K562 (cell line): ENCODE measurements at regions not wholly inside any gene's neighbourhood (a gene's known extent, or its start where the extent isn't known, plus 50 kb on each side); places are given as distances from the start of the nearest gene placed in this dataset.

Experiments
- ATAC-seq: fragments of 200-7000 bp; cut with Tn5 transposase; 3 replicates; pipeline ENCODE4 v1.9.1; 2020; ENCODE audit warnings: moderate library complexity
- BruUV-seq: library from RNA; stranded (reverse); fragments of 400-500 nt; replicated peaks from 2 replicates; lab custom pipeline; 2021; lab: Mats Ljungman, UMichigan
- CTCF ChIA-PET: fragments of 300-600 bp; formaldehyde crosslinking; extraction: SDS; loops from one replicate; lab custom pipeline; 2021; ENCODE audit warnings: low intra/inter-chr PET ratio; lab: Yijun Ruan, JAX
- POLR2A ChIA-PET: fragments of 300-600, 350-650 bp; sonication (Branson Sonifier 250); formaldehyde crosslinking; extraction: SDS; loops from one replicate; lab custom pipeline; 2021; ENCODE audit warnings: antibody characterized with exemption, inconsistent platforms; lab: Yijun Ruan, JAX
- DNase-seq, 4 experiments: peaks; one replicate each; pipeline versions ENCODE4 v3.0.0 to v3.0.0-alpha.2; 2011 to 2018; ENCODE audit warnings: low spot score in 3 of 4, mixed read lengths in 3 of 4; ENCODE audit errors: extremely low read depth in 1 of 4
- FAIRE-seq: peaks from 2 replicates; lab custom pipeline; 2011; peaks lifted over from hg19 to GRCh38; lab: Jason Lieb, UNC
- H2AFZ ChIP-seq: 2 replicates; pipeline ENCODE4 v1.6.0; 2011; ENCODE audit warnings: low read depth, low read length, control low read depth, inconsistent platforms
- H3K27ac ChIP-seq: fragments of 200-600 bp; 3 replicates; pipeline ENCODE4 v1.8.0; 2011; ENCODE audit warnings: low read depth, mild to moderate bottlenecking, control low read depth, inconsistent platforms, low read length, moderate library complexity, mixed read lengths; ENCODE audit errors: extremely low read depth
- H3K27me3 ChIP-seq, 2 experiments: fragments of 300-600 bp in 1 of 2; 2 replicates in 1 of 2; 3 replicates in 1 of 2; pipeline versions ENCODE4 v1.6.0 to v1.8.0; 2011; ENCODE audit warnings: inconsistent platforms in 2 of 2, low read length in 2 of 2, mild to moderate bottlenecking in 1 of 2, mixed read lengths in 1 of 2, moderate library complexity in 1 of 2; ENCODE audit not compliant: control insufficient read depth in 2 of 2, insufficient read depth in 2 of 2
- H3K36me3 ChIP-seq: fragments of 300-600 bp; 3 replicates; pipeline ENCODE4 v1.8.0; 2011; ENCODE audit warnings: mild to moderate bottlenecking, low read length, inconsistent platforms; ENCODE audit not compliant: control insufficient read depth, insufficient read depth
- H3K4me1 ChIP-seq, 2 experiments: fragments of 200-600 bp in 1 of 2; replicated peaks in 1 of 2; 2 replicates in 1 of 2; 3 replicates in 1 of 2; pipeline versions ENCODE4 v1.5.1 to v1.8.0; 2011; ENCODE audit warnings: inconsistent platforms in 2 of 2, low read length in 2 of 2, mild to moderate bottlenecking in 1 of 2, mixed read lengths in 1 of 2, moderate library complexity in 1 of 2; ENCODE audit not compliant: control insufficient read depth in 2 of 2, insufficient read depth in 2 of 2
- H3K4me2 ChIP-seq: 2 replicates; pipeline ENCODE4 v1.6.1; 2011; ENCODE audit warnings: low read length, control low read depth, inconsistent platforms, mixed read lengths; ENCODE audit not compliant: insufficient read depth
- H3K4me3 ChIP-seq: fragments of 200-600 bp; sonication (generic), shearing (Covaris generic); 2 replicates; pipeline ENCODE4 v1.5.1; 2016; ENCODE audit warnings: control low read depth, inconsistent platforms
- H3K79me2 ChIP-seq: fragments of 200-600 bp; 3 replicates; pipeline ENCODE4 v1.8.0; 2011; ENCODE audit warnings: low read length, inconsistent platforms; ENCODE audit not compliant: control insufficient read depth, insufficient read depth
- H3K9ac ChIP-seq, 2 experiments: 2 replicates each; pipeline versions ENCODE4 v1.6.0 to v1.6.1; 2011; ENCODE audit warnings: low read depth in 2 of 2, low read length in 2 of 2, control low read depth in 1 of 2, inconsistent platforms in 1 of 2, mild to moderate bottlenecking in 1 of 2, mixed read lengths in 1 of 2; ENCODE audit not compliant: insufficient read depth in 1 of 2
- H3K9me1 ChIP-seq: one replicate; pipeline ENCODE4 v1.6.0; 2011; ENCODE audit warnings: inconsistent platforms, mild to moderate bottlenecking, low read length, moderate library complexity; ENCODE audit not compliant: control insufficient read depth, insufficient read depth
- H3K9me3 ChIP-seq: replicated peaks from 2 replicates; pipeline ENCODE4 v1.5.1; 2011; ENCODE audit warnings: low read depth, low read length, inconsistent platforms; ENCODE audit not compliant: control insufficient read depth, insufficient read depth
- H4K20me1 ChIP-seq: replicated peaks from 2 replicates; pipeline ENCODE4 v1.6.1; 2011; ENCODE audit warnings: low read length, inconsistent platforms, mixed read lengths; ENCODE audit not compliant: control insufficient read depth, insufficient read depth
- CREBBP ChIP-seq: IDR thresholded peaks from one replicate; pipeline ENCODE4 v1.6.1; 2012; ENCODE audit warnings: low read depth, mild to moderate bottlenecking, control low read depth, inconsistent platforms, low read length
- CSDE1 ChIP-seq, 2 experiments: fragments of 450-650 bp; IDR thresholded peaks; 2 replicates each; pipeline ENCODE4 v1.6.1; 2016; ENCODE audit warnings: mild to moderate bottlenecking in 1 of 2
- EP300 ChIP-seq: IDR thresholded peaks from 2 replicates; pipeline ENCODE4 v1.6.1; 2012; ENCODE audit warnings: low read length, improper control_type of control experiment
- ETV6 ChIP-seq, 3 experiments: fragments of 150-350 bp in 1 of 3; sonication (generic) in 1 of 3; formaldehyde crosslinking in 1 of 3; IDR thresholded peaks; 2 replicates each; pipeline versions ENCODE4 v1.6.1 to v1.8.0; 2014 to 2022; ENCODE audit warnings: borderline replicate concordance in 2 of 3, low read depth in 2 of 3, antibody characterized with exemption in 1 of 3, low read length in 1 of 3, mild to moderate bottlenecking in 1 of 3, missing genetic modification reagents in 1 of 3
- KLF6 ChIP-seq: fragments of 250-450 bp; sonication (Bioruptor Pico); IDR thresholded peaks from 2 replicates; pipeline ENCODE4 v1.4.0; 2020; ENCODE audit warnings: mild to moderate bottlenecking, moderate library complexity, borderline replicate concordance
- OTX1 ChIP-seq: fragments of 450-650 bp; formaldehyde crosslinking; IDR thresholded peaks from 2 replicates; pipeline ENCODE4 v1.4.0; 2022; ENCODE audit warnings: mild to moderate bottlenecking
- PHF21A ChIP-seq: fragments of 450-650 bp; IDR thresholded peaks from 2 replicates; pipeline ENCODE4 v1.6.1; 2017; ENCODE audit warnings: low read depth, borderline replicate concordance
- PPARD ChIP-seq: fragments of 250-450 bp; sonication (Bioruptor Pico); IDR thresholded peaks from 2 replicates; pipeline ENCODE4 v1.8.0; 2022; ENCODE audit warnings: inconsistent platforms, mild to moderate bottlenecking, moderate library complexity
- RCOR1 ChIP-seq, 2 experiments: IDR thresholded peaks; 2 replicates each; pipeline ENCODE4 v1.6.1; 2012; ENCODE audit warnings: low read depth in 2 of 2, low read length in 2 of 2, borderline replicate concordance in 1 of 2, improper control_type of control experiment in 1 of 2
- SIRT6 ChIP-seq: IDR thresholded peaks from one replicate; pipeline ENCODE4 v1.6.1; 2012; ENCODE audit warnings: low read depth, mild to moderate bottlenecking, control low read depth, inconsistent platforms, low read length, moderate library complexity
- ZNF133 ChIP-seq: fragments of 250-450 bp; sonication (Bioruptor Pico); IDR thresholded peaks from 2 replicates; pipeline ENCODE4 v1.4.0; 2020; ENCODE audit warnings: mild to moderate bottlenecking
- ZNF444 ChIP-seq: fragments of 250-450 bp; sonication (Bioruptor Pico); IDR thresholded peaks from 2 replicates; pipeline ENCODE4 v1.4.0; 2020; ENCODE audit warnings: mild to moderate bottlenecking, moderate library complexity
- in situ Hi-C: fragments of 300-500 bp; cut with MboI; formaldehyde crosslinking; loops from 4 replicates; pipeline ENCODE4 v1.15.0; 2018; ENCODE audit warnings: inconsistent platforms, mixed read lengths
- intact Hi-C: fragments of 100-400 bp; cut with micrococcal nuclease; formaldehyde crosslinking; loops from 2 replicates; pipeline ENCODE4 v1.14.2; 2022

- H3K4me1 ChIP-seq, result no peaks in the 10 kb centered on the region
- intact Hi-C loops (no loop called here), in situ Hi-C loops (no loop called here)
- H3K36me3 ChIP-seq, result no peaks in the 10 kb centered on the region
- H3K9ac ChIP-seq, result no peak overlapping the region
- H3K9me1 ChIP-seq, result no peaks in the 10 kb centered on the region
- H3K27ac ChIP-seq, result no peak overlapping the region
- H3K9me3 ChIP-seq, result no peaks in the 10 kb centered on the region
- no TSS peak for BruUV-seq
- DNase-seq (no peak), ATAC-seq (no peak), FAIRE-seq (no peak)
- ChIA-PET CTCF (no interaction called here), POLR2A (interaction anchor here (1.0 kb wide), 1 partner anchor 58 kb away, joined by 3 read pairs; no protein-coding TSS in a partner anchor)
- no peak overlapping the region for H3K4me3 ChIP-seq
- no peaks in the 10 kb centered on the region for H3K79me2 ChIP-seq
- H3K27me3 ChIP-seq, result no peaks in the 10 kb centered on the region; a peak in 1 of 5 replicates
- H3K4me2 ChIP-seq, result no peak overlapping the region
- no peak overlapping the region for H2AFZ ChIP-seq
- H4K20me1 ChIP-seq, result no peaks in the 10 kb centered on the region
- TF ChIP-seq CREBBP (no peak), PHF21A (no peak), SIRT6 (no peak), OTX1 (no peak), CSDE1 (IDR thresholded peaks at IDR 0.05) (no peak), RCOR1 (IDR thresholded peaks at IDR 0.05; ENCODE audit: borderline replicate concordance in 1 of 2, low read depth in 2 of 2, low read length in 2 of 2) (no peak), ZNF133 (CRISPR knock-in tag) (no peak), ZNF444 (CRISPR knock-in tag) (no peak), EP300 (no peak), ETV6 (IDR thresholded peaks at IDR 0.05; ENCODE audit: borderline replicate concordance in 1 of 2, low read depth in 2 of 2, low read length in 1 of 2) (no peak), ETV6 (CRISPR knock-in tag; IDR thresholded peaks at IDR 0.05; ENCODE audit: borderline replicate concordance) (no peak), PPARD (no peak), KLF6 (CRISPR knock-in tag) (no peak)
Observed at GRCh38 chr5:89187268-89187667, 304.3 kb upstream of the MEF2C start.
